Panc1 (cell line): ENCODE measurements at regions not wholly inside any gene's neighbourhood (a gene's known extent, or its start where the extent isn't known, plus 50 kb on each side); places are given as distances from the start of the nearest gene placed in this dataset.

ENCODE experiments used
- CTCF ChIP-seq: fragments of 450-650 bp; IDR thresholded peaks from 2 replicates; pipeline ENCODE4 v1.5.1; 2017; ENCODE audit warnings: mild to moderate bottlenecking
- POLR2AphosphoS5 ChIP-seq: IDR thresholded peaks from 2 replicates; pipeline ENCODE4 v1.6.1; 2012; ENCODE audit warnings: mild to moderate bottlenecking, low read depth, low read length, moderate library complexity

- TF ChIP-seq CTCF (no peak), POLR2AphosphoS5 (no peak)
Measured at GRCh38 chr16:51854401-51854951, 692.5 kb downstream of the TOX3 start.
